ENCODE measurements at regions not wholly inside any gene's neighbourhood (a gene's known extent, or its start where the extent isn't known, plus 50 kb on each side); places are given as distances from the start of the nearest gene placed in this dataset.

- DNase-seq: no peak
Observed at GRCh38 chr18:32542221-32542798, 71.6 kb upstream of the GAREM1 start.

GRCh38 chr18:32530947-32531651, 60.4 kb upstream of the GAREM1 start:
- DNase-seq: peak; percentile 23

DNA sequence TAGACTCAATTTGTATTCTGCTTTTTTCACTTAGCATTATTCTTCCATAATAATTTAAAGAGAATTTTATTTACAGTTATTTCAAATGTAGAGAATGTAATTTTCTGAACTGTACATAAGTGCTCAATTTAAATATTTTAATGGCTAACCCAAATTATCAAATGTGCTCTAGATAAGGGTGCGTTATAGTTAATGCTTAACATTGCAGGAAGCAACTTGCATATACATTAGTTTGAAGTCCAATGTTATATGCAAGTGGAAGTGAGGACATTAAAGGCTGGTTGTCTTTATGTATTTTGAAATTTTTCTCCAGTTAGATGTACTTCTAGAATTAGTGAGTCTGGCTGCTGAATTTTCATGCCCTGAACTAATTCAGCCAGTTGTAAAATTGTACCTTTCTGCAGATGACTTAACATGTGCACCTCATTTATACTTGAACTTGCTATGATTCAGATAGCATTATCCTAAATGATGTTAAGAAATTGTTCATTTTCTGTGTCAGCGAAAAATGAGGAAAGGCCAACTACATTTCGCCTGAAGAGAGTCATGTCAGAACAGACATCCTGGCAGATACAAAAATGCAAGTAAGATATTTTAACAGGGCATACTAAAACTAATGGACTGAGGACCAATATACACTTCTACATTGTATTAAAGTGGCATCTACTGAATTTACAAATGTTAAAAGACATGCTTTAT, 59.2 kb upstream of the GAREM1 start:
- no peak for DNase-seq

DNA sequence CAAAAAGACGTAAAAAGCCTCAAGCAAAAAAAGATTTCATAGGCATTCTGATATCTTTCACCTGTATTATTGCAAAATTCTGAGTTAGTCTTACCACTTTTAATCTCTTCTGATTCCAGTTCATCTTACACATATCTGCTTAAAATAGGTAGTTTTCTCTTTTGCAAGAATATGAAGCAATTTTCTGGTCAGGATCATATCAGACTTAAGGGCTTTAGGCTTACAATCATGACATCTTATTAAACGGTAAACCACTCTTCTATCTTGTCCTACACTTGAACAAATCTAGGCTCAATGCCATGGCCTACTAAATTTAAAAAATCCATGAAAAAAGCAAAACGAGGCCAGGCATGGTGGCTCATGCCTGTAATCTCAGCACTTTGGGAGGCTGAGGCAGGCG, 50.1 kb upstream of the GAREM1 start:
- DNase-seq: no peak

Measured in activated naive CD4-positive, alpha-beta T cell treated with anti-CD3 and anti-CD28 coated beads, Interleukin-2, amount 50 U/mL, for 16 hours (primary cell).